Upper lobe of right lung (tissue), 1 donor: ENCODE measurements at regions not wholly inside any gene's neighbourhood (a gene's known extent, or its start where the extent isn't known, plus 50 kb on each side); places are given as distances from the start of the nearest gene placed in this dataset.

ENCODE experiments used
- ATAC-seq: fragments of 200-7000 bp; cut with Tn5 transposase; one replicate; pipeline ENCODE4 v1.9.1; 2020; ENCODE audit warnings: mild to moderate bottlenecking, moderate library complexity
- DNase-seq: peaks from one replicate; pipeline ENCODE4 v3.0.0-alpha.2; 2020
- H3K27ac ChIP-seq: fragments of 200-600 bp; one replicate; pipeline ENCODE4 v1.8.0; 2022
- H3K27me3 ChIP-seq: fragments of 200-600 bp; one replicate; pipeline ENCODE4 v1.8.0; 2022; ENCODE audit warnings: mild to moderate bottlenecking
- H3K36me3 ChIP-seq: fragments of 200-600 bp; one replicate; pipeline ENCODE4 v1.8.0; 2022
- H3K4me1 ChIP-seq: fragments of 200-600 bp; one replicate; pipeline ENCODE4 v1.8.0; 2022
- H3K4me3 ChIP-seq: fragments of 200-600 bp; one replicate; pipeline ENCODE4 v1.8.0; 2022; ENCODE audit warnings: mild to moderate bottlenecking
- H3K9me3 ChIP-seq: fragments of 200-600 bp; one replicate; pipeline ENCODE4 v1.8.0; 2022
- CTCF ChIP-seq: fragments of 200-600 bp; IDR thresholded peaks from one replicate; pipeline ENCODE4 v1.8.0; 2022; ENCODE audit warnings: antibody characterized with exemption
- intact Hi-C: fragments of 100-400 bp; cut with DNase I; formaldehyde crosslinking; loops from one replicate; pipeline ENCODE4 v1.11.0; 2022
- donor health status: DM: no; HTN: yes; CAD: no; lungs with severe emphysema.

- intact Hi-C loops, result no loop called here
- Histone ChIP-seq H3K9me3 (no peaks in the 10 kb centered on the region), H3K4me1 (peaks cover 56% of the 10 kb centered on the region), H3K27me3 (no peaks in the 10 kb centered on the region), H3K4me3 (no peak overlapping the region), H3K27ac (peak overlapping the region; percentile 45), H3K36me3 (no peaks in the 10 kb centered on the region)
- ATAC-seq (no peak), DNase-seq (no peak)
- no peak for TF ChIP-seq CTCF
These were observed 86.8 kb upstream of the HAAO start for GRCh38 chr2:42879121-42879705.

- TF ChIP-seq CTCF, result no peak
- Histone ChIP-seq H3K9me3 (no peaks in the 10 kb centered on the region), H3K36me3 (no peaks in the 10 kb centered on the region), H3K4me1 (peaks cover 63% of the 10 kb centered on the region), H3K27ac (peak overlapping the region; percentile 45), H3K27me3 (no peaks in the 10 kb centered on the region), H3K4me3 (no peak overlapping the region)
- intact Hi-C loops, result no loop called here
- ATAC-seq (no peak), DNase-seq (no peak)
These were observed 86.2 kb upstream of the HAAO start for GRCh38 chr2:42878581-42878980.

GRCh38 chr2:42877936-42878335 lies 85.6 kb upstream of the HAAO start:
- intact Hi-C loops, result no loop called here
- ATAC-seq, result no peak
- Histone ChIP-seq H3K4me1 (peaks cover 67% of the 10 kb centered on the region), H3K27me3 (no peaks in the 10 kb centered on the region), H3K36me3 (no peaks in the 10 kb centered on the region), H3K27ac (peak overlapping the region; percentile 45), H3K9me3 (no peaks in the 10 kb centered on the region), H3K4me3 (no peak overlapping the region)
- no peak for DNase-seq
- no peak for TF ChIP-seq CTCF

- Histone ChIP-seq H3K4me3 (no peak overlapping the region), H3K27me3 (no peaks in the 10 kb centered on the region), H3K4me1 (peaks cover 67% of the 10 kb centered on the region), H3K36me3 (no peaks in the 10 kb centered on the region), H3K9me3 (no peaks in the 10 kb centered on the region), H3K27ac (peak overlapping the region; percentile 45)
- no peak for ATAC-seq
- intact Hi-C loops, result no loop called here
- no peak for DNase-seq
- no peak for TF ChIP-seq CTCF
These were observed 85.1 kb upstream of the HAAO start for GRCh38 chr2:42877511-42877910.

- intact Hi-C loops, result no loop called here
- Histone ChIP-seq H3K9me3 (no peaks in the 10 kb centered on the region), H3K27me3 (no peaks in the 10 kb centered on the region), H3K27ac (peak overlapping the region; percentile 51), H3K36me3 (no peaks in the 10 kb centered on the region), H3K4me1 (peaks cover 67% of the 10 kb centered on the region), H3K4me3 (no peak overlapping the region)
- TF ChIP-seq CTCF, result no peak
- DNase-seq, result no peak
- peak; percentile 55 for ATAC-seq
These were observed 84.0 kb upstream of the HAAO start for GRCh38 chr2:42876326-42876751.

- Histone ChIP-seq H3K9me3 (no peaks in the 10 kb centered on the region), H3K36me3 (no peaks in the 10 kb centered on the region), H3K27me3 (no peaks in the 10 kb centered on the region), H3K4me1 (peaks cover 67% of the 10 kb centered on the region), H3K27ac (peak overlapping the region; percentile 78), H3K4me3 (no peak overlapping the region)
- intact Hi-C loops, result no loop called here
- DNase-seq, result no peak
- no peak for TF ChIP-seq CTCF
- no peak for ATAC-seq
These were observed 83.5 kb upstream of the HAAO start for GRCh38 chr2:42875880-42876279.
